Activated naive CD8-positive, alpha-beta T cell treated with anti-CD3 and anti-CD28 coated beads for 36 hours (primary cell): ENCODE measurements at regions not wholly inside any gene's neighbourhood (a gene's known extent, or its start where the extent isn't known, plus 50 kb on each side); places are given as distances from the start of the nearest gene placed in this dataset.

Experiments
- DNase-seq: peaks from one replicate; pipeline ENCODE4 v3.0.0; 2021
- H3K27ac Mint-ChIP-seq: one replicate; pipeline ENCODE4 v1.8.0; 2022; ENCODE audit warnings: mild to moderate bottlenecking, moderate library complexity, mixed read lengths
- H3K27me3 Mint-ChIP-seq: one replicate; pipeline ENCODE4 v1.8.0; 2022; ENCODE audit warnings: mild to moderate bottlenecking, mixed read lengths
- H3K36me3 Mint-ChIP-seq: one replicate; pipeline ENCODE4 v1.8.0; 2021; ENCODE audit warnings: mild to moderate bottlenecking, mixed read lengths
- H3K4me1 Mint-ChIP-seq: one replicate; pipeline ENCODE4 v1.8.0; 2021; ENCODE audit warnings: mixed read lengths
- H3K4me3 Mint-ChIP-seq: one replicate; pipeline ENCODE4 v1.8.0; 2022; ENCODE audit warnings: mild to moderate bottlenecking, moderate library complexity, mixed read lengths
- H3K9me3 Mint-ChIP-seq: one replicate; pipeline ENCODE4 v1.8.0; 2022; ENCODE audit warnings: mixed read lengths

DNA sequence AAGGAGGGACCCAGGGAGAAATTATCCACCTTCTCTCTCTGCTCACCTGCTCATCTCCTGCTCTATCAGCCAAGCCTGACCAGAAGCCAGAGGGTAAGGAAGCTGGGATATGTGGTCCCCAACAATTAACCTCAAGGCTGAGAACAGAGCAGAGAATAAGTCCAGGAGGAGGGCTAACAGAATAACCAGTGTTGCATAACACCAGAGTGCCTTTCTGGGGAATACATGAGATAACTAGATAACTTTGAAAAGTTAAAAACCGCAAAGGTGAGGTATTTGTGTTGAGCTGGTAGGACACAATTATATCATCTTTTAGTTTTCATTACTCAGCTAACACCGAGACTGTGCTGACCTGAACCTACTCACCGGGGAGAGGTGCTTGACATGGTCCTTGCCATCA lies 180.8 kb downstream of the SALL1 start:
- H3K36me3 Mint-ChIP-seq, result no peaks in the 10 kb centered on the region
- DNase-seq, result no peak
- H3K27me3 Mint-ChIP-seq, result no peaks in the 10 kb centered on the region
- H3K4me1 Mint-ChIP-seq, result no peaks in the 10 kb centered on the region
- H3K27ac Mint-ChIP-seq, result no peak overlapping the region
- no peaks in the 10 kb centered on the region for H3K9me3 Mint-ChIP-seq
- no peak overlapping the region for H3K4me3 Mint-ChIP-seq

DNA sequence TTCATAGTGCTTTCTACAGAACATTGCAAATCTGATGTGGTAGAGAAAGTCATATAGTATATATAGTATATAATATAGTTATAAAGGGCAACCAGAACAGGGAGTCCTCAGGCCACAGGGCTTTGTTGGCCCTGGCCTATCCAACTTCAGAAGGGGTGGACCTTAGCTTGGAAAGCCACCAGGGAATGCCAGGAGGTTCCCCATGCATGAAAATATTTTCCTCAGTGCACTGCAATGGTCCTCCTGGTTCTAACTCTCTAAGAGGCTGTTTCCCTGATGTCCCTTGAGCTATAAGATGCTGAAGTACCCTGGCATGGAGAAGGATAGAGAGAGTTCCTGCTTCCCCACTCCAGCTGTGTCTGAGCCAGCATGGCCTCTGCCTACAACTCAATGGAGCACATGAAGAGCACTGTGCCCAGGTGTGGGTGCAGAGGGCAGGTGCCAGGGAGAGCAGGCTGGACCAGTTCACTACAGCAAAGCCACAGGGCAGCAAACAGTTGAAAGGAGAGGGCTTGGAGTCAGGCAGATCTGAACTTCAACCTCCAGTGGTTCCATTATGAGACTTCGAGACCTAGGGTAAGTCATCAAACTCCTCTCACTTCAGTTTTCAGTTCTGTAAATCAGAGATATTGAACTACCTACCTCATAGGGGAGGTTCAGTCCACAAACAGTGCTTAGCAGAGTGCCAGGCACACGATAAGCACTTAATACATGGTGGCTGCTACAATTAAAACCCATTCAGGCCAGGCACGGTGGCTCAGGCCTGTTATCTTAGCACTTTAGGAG lies 183.1 kb downstream of the SALL1 start:
- no peak overlapping the region for H3K27ac Mint-ChIP-seq
- H3K4me3 Mint-ChIP-seq, result no peak overlapping the region
- no peak for DNase-seq
- H3K36me3 Mint-ChIP-seq, result no peaks in the 10 kb centered on the region
- H3K4me1 Mint-ChIP-seq, result no peaks in the 10 kb centered on the region
- no peaks in the 10 kb centered on the region for H3K9me3 Mint-ChIP-seq
- H3K27me3 Mint-ChIP-seq, result no peaks in the 10 kb centered on the region

DNA sequence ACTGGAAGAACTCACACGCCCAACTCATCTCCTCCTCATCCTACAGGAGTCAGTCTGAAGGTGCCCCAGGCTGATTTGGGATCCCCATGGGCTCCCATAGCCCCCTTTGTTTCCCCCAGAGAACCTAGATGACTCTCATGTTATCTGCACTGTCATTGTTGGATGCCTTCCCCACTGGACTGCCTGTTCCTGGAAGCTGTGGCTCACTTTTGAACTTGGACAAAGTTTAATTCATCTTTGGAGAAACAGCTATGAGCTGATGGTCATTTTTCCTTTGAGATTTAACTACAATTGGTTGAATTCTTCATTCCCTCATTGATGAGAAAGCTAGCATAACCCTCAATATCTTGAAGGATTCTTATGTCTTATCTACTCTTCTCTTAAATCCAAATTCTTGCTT lies 186.6 kb downstream of the SALL1 start:
- no peak for DNase-seq
- Mint-ChIP-seq H3K4me3 (no peak overlapping the region), H3K36me3 (no peaks in the 10 kb centered on the region), H3K27ac (no peak overlapping the region), H3K27me3 (peaks cover 4% of the 10 kb centered on the region), H3K9me3 (no peaks in the 10 kb centered on the region), H3K4me1 (no peaks in the 10 kb centered on the region)

DNA sequence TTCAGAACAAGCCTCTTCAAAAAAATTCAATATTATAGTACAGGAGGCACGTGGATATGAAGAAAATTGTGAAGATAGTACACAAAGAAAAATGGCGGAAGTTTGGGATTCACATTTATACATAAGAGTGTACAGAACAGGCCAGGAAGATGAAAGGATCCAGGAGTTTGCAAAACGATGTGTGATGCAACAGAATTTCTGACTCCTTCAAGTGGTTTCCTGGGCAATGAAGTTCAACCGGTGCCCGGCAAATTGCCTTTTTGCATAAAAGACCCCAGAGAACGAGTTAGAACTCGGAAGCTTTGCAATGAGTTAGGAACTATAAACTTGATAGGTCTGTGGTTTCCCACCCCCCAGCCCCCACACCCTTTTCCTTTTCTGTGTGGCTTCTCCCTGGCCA lies 189.1 kb downstream of the SALL1 start:
- Mint-ChIP-seq H3K36me3 (no peaks in the 10 kb centered on the region), H3K9me3 (no peaks in the 10 kb centered on the region), H3K27ac (no peak overlapping the region), H3K4me3 (no peak overlapping the region), H3K4me1 (no peaks in the 10 kb centered on the region), H3K27me3 (peaks cover 4% of the 10 kb centered on the region)
- DNase-seq, result no peak

DNA sequence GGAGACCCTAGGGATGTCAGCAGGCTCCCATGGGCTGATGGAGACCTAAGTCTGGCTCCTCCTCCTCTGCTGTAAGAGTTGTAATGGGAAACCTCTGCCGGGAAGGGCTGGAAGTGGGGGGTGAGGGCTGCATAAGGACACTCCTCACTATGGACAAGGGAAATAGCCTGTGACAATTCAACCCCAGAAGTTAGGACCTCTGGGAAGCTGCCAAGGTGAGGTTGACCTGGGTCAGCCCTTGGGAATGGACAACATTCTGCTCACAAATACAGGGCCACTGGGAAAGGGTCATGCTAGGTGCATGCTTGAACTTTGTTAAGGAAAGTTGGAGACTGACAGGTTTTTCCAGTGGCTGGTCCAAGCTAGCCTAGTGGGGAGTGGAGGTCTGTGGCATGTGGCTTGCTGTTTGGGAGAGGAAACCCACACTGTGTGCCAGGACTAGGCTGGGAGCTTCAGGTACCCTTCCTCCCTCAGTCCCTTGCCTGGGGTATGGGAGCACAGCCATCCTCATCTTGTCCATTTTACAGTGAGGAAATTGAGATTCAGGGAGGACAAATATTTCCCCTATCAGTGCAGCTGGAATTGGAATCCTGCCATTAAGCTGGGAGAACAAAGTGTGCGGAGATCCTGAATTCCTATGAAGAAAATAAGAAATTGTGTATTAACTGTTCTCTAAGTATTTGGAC lies 190.4 kb downstream of the SALL1 start:
- Mint-ChIP-seq H3K27ac (no peak overlapping the region), H3K4me1 (no peaks in the 10 kb centered on the region)

DNA sequence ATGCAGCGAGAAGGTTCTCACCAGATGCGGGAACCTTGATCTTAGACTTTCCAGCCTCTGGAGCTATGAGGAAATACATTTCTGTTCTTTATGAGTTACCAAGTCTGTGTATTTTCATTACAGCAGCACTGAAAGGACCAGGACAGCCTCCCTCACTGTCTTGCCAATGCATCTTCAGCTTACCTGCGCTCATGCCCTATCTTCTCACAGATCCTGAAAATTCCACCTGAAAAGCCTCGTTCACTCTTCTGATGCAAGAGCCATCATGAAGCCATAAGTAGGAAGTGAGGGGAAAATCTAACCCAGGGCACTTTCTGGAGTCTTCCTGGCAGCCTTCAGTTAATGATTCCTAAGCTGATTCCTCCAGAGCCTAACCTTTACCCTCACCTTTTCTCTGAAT lies 194.0 kb downstream of the SALL1 start:
- no peaks in the 10 kb centered on the region for H3K9me3 Mint-ChIP-seq
- no peak overlapping the region for H3K27ac Mint-ChIP-seq
- H3K4me1 Mint-ChIP-seq, result no peaks in the 10 kb centered on the region
- no peaks in the 10 kb centered on the region for H3K36me3 Mint-ChIP-seq
- H3K27me3 Mint-ChIP-seq, result peaks cover 4% of the 10 kb centered on the region
- no peak overlapping the region for H3K4me3 Mint-ChIP-seq
- no peak for DNase-seq

More for the DNA sequence above, 190.4 kb downstream of the SALL1 start:
- no peak overlapping the region for H3K4me3 Mint-ChIP-seq
- peaks cover 4% of the 10 kb centered on the region for H3K27me3 Mint-ChIP-seq
- no peaks in the 10 kb centered on the region for H3K36me3 Mint-ChIP-seq
- no peak for DNase-seq
- H3K9me3 Mint-ChIP-seq, result no peaks in the 10 kb centered on the region

DNA sequence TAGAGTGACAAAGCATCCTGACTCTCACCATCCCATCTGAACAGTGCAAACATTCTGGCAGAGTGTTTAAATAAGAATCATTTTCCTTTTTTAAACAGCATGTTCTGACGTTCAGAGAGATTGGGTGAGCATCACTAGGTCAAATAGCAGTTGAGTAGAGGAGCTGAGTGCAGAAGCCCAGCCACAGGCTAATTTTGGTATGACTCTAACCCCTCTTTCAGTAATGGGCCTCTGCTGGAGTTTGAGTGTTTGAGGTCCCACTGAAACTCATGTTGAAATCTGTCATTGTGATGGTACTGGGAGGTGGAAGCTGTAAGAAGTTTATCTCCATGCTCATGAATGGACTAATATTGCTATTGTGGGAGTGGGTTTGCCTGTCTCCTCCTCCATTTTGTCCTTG lies 194.4 kb downstream of the SALL1 start:
- Mint-ChIP-seq H3K27me3 (peaks cover 4% of the 10 kb centered on the region), H3K27ac (no peak overlapping the region), H3K36me3 (no peaks in the 10 kb centered on the region), H3K4me1 (no peaks in the 10 kb centered on the region), H3K4me3 (no peak overlapping the region), H3K9me3 (no peaks in the 10 kb centered on the region)
- no peak for DNase-seq

DNA sequence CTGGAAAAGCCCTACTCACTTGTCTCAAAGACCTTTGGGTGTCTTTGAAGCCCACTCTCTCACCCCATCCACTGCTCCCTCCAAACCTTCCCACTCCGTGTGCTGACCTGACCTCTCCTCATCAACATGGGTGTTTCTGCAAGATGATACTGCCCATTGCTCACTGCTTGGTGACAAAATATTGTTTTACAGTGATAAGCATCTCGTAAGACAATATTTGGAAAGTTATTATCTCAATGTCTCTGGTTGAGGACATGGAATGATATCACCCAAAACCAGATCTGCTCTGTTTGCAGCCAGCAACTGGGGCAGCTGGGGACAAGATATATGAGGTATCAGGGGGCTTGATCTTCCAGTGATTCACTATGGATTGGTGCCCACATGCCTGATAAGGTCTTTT lies 195.8 kb downstream of the SALL1 start:
- Mint-ChIP-seq H3K36me3 (no peaks in the 10 kb centered on the region), H3K27ac (no peak overlapping the region), H3K9me3 (no peaks in the 10 kb centered on the region), H3K4me3 (no peak overlapping the region), H3K27me3 (no peaks in the 10 kb centered on the region), H3K4me1 (no peaks in the 10 kb centered on the region)
- no peak for DNase-seq

DNA sequence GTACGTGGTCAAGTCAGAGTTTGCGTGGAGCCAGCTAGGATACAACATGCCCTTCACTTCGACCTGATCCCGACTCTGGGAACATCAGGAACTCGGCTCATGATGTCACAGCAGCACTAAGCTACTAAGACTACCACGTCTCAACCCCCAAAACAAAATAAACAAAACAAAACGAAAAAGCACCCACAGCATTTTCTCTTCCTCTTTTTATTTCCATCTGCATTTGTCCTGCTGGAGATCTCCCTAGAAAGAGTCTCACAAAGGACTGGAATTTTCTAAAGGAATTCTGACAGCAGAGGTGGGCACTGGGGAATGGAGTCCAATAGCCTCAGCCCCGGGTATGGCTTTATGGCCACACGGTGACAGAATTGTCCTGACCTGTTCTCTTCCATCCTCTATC lies 196.6 kb downstream of the SALL1 start:
- Mint-ChIP-seq H3K36me3 (no peaks in the 10 kb centered on the region), H3K4me3 (no peak overlapping the region), H3K27me3 (no peaks in the 10 kb centered on the region), H3K4me1 (no peaks in the 10 kb centered on the region), H3K9me3 (no peaks in the 10 kb centered on the region), H3K27ac (no peak overlapping the region)
- no peak for DNase-seq

DNA sequence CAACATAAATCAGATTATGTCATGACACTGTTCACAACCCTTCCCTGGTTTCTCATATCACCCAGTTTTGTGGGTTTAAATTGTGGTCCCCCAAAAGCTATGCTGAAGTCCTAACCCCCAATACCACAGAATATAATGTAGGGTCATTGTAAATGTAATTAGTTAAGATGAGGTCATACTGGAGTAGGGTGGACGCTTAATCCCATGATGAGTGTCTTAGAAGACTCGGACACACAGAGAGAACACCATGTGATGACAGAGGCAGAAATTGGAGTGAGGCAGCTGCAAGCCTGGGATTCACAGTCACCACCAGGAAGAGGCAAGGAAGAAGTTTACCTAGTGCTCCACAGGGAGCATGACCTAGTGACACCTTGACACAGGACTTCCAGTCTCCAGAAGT lies 197.8 kb downstream of the SALL1 start:
- Mint-ChIP-seq H3K27me3 (no peaks in the 10 kb centered on the region), H3K4me1 (no peaks in the 10 kb centered on the region), H3K36me3 (no peaks in the 10 kb centered on the region)

DNA sequence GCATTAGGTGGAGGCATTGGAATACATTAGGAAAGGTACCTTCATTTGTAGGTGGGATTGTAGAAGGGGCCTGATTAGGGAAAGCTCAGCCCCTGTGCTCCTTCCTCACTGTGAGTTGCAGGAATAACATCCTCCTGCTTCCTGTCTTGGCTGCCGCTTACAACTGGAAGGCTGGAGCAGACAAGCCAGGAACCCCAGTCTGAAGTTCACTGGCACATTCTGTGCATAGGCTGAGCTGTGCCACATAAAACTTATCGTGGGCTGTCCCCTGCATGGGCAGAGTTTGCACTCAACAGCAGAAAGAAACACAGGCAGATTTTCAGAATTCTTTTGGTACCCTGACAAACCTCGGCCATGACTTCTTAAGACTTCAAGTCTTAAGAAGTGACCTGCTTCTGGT lies 200.1 kb downstream of the SALL1 start:
- H3K9me3 Mint-ChIP-seq, result no peaks in the 10 kb centered on the region
- no peaks in the 10 kb centered on the region for H3K4me1 Mint-ChIP-seq
- H3K4me3 Mint-ChIP-seq, result no peak overlapping the region
- no peak overlapping the region for H3K27ac Mint-ChIP-seq
- H3K36me3 Mint-ChIP-seq, result no peaks in the 10 kb centered on the region
- DNase-seq, result no peak
- no peaks in the 10 kb centered on the region for H3K27me3 Mint-ChIP-seq

More for the DNA sequence above, 197.8 kb downstream of the SALL1 start:
- no peak for DNase-seq
- no peak overlapping the region for H3K4me3 Mint-ChIP-seq
- H3K27ac Mint-ChIP-seq, result no peak overlapping the region
- no peaks in the 10 kb centered on the region for H3K9me3 Mint-ChIP-seq

DNA sequence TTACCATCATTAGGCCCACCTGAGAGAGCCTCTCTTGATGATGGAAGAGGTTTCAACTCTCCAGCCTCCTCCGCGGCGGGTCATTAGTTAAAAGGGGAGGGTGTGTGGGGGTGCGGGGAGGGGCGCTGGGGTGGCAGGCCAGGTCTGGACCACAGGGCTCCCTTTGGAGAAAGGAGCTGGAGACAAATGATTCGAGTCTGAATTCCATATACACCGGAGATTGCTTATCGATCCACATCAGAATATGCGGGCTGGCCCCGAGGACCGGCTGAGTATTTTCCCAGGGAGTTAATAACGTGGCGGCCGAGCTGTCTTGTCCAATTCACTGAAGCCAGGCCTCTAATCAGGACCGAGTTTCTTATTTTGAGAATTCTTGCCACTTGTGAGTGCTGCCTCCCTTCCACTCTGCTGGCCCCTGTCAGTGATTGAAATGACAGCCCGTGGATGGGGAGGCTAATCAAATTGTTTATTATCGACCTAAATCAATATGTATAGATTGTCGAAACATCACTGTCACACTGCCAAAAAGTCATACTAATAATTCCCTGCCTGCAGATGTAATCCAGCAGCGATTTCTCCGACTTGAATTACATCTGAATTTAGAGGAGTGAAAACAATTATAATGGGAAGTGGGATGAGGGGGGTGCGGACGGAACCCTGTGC lies 202.7 kb downstream of the SALL1 start:
- Mint-ChIP-seq H3K9me3 (no peaks in the 10 kb centered on the region), H3K36me3 (no peaks in the 10 kb centered on the region), H3K4me3 (no peak overlapping the region), H3K27me3 (no peaks in the 10 kb centered on the region), H3K4me1 (no peaks in the 10 kb centered on the region), H3K27ac (peak overlapping the region; percentile 59)
- DNase-seq, result no peak

DNA sequence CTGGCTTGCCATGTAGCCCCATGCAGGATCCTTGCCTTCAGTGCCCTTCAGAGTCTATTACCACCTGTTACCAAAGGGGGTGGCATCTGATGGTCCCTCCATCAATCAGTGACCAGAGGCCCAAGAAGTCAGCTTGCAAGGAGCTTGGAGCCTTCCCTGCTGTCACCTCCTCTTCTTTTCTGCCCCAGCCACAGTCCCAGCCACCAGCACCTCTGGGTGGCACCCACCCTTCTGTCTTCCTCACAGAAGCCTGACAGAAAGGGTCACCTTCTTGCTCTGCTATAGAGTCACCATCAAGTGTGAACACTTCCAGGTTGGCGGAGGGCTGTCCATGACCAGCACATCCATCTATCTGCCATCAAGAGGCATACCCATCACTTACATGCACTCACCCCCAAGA lies 203.2 kb downstream of the SALL1 start:
- H3K9me3 Mint-ChIP-seq, result no peaks in the 10 kb centered on the region
- DNase-seq, result no peak
- H3K27me3 Mint-ChIP-seq, result no peaks in the 10 kb centered on the region
- no peak overlapping the region for H3K4me3 Mint-ChIP-seq
- H3K36me3 Mint-ChIP-seq, result no peaks in the 10 kb centered on the region
- H3K27ac Mint-ChIP-seq, result no peak overlapping the region
- H3K4me1 Mint-ChIP-seq, result no peaks in the 10 kb centered on the region

DNA sequence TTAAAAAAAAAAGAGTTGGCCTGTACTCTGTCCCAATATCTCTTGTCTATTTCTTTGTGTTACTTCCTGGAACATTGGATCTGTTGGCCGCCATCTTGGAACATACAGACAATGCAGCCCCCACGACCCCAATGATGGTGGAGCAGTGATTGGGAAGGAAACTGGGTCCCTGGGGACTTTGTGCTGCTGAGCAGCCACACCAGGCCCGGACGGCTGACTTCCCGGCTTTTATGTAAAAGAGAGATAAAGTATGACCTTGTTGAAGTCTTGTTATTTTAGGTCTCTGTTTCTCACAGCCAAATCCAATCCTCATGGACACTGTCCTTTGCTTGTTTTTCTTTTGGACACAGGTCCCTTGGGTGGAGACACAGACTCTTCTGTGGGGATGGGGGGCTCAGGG lies 204.5 kb downstream of the SALL1 start:
- Mint-ChIP-seq H3K4me3 (no peak overlapping the region), H3K4me1 (no peaks in the 10 kb centered on the region), H3K27me3 (no peaks in the 10 kb centered on the region), H3K9me3 (no peaks in the 10 kb centered on the region), H3K27ac (no peak overlapping the region), H3K36me3 (no peaks in the 10 kb centered on the region)
- no peak for DNase-seq

DNA sequence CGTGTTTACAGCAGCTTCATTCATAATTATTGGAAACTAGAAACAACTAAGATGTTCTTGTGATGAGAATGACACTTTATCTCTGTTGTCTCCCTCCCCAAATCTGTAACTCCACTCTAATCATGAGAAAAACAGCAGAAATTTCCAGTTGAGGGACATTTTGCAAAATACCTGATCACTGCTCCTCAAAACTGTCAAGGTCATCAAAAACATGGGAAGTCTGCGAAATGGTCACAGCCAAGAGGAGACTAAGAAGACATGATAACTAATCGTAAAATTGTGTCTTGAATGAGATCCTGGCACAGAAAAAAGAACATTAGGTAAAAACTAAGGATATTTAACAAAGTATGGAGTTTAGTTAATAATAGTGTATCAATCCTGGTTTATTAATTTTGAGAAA lies 204.2 kb downstream of the CYLD start:
- Mint-ChIP-seq H3K27ac (no peak overlapping the region), H3K4me3 (no peak overlapping the region), H3K36me3 (no peaks in the 10 kb centered on the region), H3K27me3 (no peaks in the 10 kb centered on the region), H3K4me1 (no peaks in the 10 kb centered on the region), H3K9me3 (no peaks in the 10 kb centered on the region)
- DNase-seq, result no peak

DNA sequence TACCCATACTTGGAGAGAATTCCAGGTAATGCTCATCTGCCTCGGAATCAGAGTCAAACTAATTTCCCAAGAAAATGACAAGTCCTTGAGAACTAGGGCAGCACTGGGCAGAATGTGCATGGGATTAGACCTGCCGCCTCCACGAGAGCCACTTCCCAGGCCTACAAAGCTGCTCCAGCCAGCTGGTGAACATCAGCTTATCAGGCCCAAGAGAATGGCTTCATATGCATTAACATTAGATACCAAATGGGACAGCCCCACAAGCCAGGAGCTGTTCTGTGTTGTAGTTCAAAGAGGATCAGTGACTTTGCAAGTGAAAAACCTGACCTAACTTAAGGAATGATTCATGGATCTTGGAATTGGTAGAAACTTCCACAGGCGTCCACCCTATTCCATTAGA lies 203.3 kb downstream of the CYLD start:
- Mint-ChIP-seq H3K4me3 (no peak overlapping the region), H3K27ac (no peak overlapping the region), H3K9me3 (no peaks in the 10 kb centered on the region), H3K27me3 (no peaks in the 10 kb centered on the region), H3K4me1 (no peaks in the 10 kb centered on the region), H3K36me3 (no peaks in the 10 kb centered on the region)
- DNase-seq, result no peak
